GM21526 (cell line): ENCODE measurements at regions not wholly inside any gene's neighbourhood (a gene's known extent, or its start where the extent isn't known, plus 50 kb on each side); places are given as distances from the start of the nearest gene placed in this dataset.
"Not testable (repeated sequence)": the region's sequence is repeated elsewhere in the genome, so short reads cannot be mapped to it uniquely, and the experiment has no call there.

Source experiments
- ATAC-seq: cut with Tn5 transposase; IDR thresholded peaks from one replicate; pipeline ENCODE4 v1.9.1; 2021; ENCODE audit warnings: moderate library complexity; ENCODE audit not compliant: unreplicated experiment, low FRiP score

DNA sequence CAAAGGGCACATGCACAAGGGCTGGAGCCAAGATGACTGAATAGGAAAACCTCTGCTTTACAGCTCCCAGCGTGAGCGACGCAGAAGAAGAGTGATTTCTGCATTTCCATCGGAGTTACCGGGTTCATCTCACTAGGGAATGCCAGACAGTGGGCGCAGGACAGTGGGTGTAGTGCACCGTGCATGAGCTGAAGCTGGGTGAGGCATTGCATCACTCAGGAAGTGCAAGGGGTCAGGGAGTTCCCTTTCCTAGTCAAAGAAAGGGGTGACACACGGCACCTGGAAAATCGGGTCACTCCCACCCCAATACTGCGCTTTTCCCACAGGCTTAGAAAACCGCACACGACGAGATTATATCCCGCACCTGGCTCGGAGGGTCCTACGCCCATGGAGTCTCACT lies 64.5 kb upstream of the HTR1E start:
- not testable (repeated sequence) for ATAC-seq

DNA sequence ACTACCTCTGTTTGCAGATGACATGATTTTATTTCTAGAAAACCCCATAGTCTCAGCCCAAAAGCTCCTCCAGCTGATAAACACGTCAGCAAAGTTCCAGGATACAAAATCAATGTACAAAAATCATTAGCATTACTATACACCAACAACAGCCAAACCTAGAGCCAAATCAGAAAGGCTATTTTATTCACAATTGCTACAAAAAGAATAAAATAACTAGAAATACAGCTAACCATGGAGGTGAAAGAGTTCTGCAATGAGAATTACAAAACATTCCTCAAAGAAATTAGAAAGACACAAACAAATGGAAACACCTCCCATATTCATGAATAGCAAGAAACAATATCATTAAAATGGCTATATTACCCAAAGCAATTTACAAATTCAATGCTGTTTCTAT lies 65.6 kb upstream of the HTR1E start:
- ATAC-seq: no peak

DNA sequence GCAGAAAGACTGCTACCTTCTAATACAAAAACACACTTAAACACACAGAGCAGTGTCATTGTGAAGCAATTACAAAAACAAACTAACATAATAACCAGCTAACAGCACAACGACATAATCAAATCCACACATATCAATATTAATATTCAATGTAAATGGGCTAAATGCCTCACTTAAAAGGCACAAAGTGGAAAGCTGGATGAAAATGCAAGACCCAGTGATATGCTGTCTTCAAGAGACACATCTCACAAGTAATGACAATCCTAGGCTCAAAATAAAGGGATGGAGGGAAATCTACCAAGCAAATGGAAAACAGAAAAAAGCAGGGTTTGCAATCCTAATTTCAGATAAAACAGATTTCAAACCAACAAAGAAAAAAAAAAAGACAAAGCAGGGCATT lies 67.8 kb upstream of the HTR1E start:
- ATAC-seq: no peak

DNA sequence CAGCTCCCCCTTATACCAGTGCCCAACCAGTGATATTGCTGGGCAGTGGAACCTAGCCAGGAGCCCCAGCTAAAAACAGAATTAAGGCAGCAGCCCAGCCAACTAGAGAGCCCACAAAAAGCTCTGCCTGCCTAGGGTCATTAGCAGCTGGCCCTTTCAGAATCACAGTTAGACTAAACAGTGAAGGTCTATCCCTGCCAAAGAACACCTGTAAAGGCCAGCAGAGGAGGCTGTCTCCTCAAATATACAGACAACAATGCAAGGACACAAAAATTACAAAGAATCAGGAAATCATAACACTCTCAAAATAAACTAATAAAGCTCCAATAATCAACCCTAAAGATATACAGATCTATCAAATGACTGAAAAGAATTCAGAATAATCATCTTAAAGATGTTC lies 77.8 kb upstream of the HTR1E start:
- ATAC-seq: no peak

DNA sequence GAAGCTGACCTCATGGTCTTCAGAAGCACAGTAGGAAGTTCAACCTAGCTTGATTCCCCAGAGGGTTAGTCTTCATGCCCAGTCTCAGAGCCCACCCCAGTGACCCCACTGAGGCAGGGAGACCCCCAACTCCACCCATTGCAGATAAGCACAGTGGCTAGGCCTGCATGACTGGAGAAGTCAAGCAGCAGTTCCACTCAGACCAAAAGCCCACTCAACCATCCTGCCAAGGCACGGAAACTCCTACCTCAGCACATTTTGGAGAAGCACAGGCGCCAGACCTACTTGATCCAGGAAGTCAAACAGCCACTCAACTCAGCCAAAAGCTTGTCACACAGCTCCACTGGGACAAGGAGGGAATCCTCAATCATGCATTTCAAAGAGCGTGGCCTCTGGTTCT lies 78.4 kb upstream of the HTR1E start:
- ATAC-seq: no peak

DNA sequence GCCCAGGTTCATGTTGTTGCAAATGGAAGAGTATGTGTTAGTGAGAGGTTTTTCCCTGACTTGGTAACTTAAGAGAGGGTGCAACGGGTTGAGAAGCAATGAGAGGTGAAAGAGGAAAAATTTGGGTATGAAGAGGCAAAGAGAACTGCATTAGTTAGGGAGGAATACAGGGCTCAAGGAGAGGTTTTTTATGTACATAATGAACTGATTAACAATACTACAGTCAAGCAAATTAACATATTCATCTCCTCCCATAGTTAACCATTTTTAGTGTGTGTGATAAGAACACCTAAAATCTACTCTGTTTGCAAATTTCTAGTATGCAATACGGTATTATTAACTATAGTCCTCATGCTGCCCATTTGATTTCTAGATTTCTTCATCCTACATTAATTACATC lies 79.5 kb upstream of the HTR1E start:
- no peak for ATAC-seq

DNA sequence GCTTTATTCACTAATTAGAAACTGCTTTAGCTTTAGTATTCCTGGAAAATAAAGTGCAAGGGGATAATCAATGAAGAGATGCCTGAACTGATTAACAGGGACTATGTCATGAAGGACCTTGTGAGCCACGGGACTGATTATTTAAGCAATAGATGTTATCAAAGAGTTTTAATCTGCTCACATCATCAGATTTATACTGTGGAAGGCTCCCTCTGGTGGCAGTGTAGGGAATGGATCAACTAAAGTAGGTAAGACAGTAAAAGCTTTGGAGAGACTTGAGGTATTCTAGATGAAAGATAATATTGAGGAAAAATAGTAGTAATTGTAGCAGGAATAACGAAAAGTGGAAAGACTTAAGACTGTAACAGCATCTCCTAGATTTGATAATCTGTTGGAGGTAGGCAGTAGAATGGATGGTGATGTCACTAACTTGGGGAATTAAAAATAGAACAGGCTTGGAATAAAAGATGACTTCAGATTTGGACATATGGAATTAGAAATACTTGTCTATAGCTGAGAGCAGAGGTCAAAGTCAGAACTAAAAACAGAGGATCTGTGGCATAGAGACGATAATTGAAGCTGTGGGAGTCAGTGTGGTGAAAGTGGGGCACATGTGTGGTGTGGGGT lies 80.3 kb upstream of the HTR1E start:
- peak; percentile 69 for ATAC-seq

DNA sequence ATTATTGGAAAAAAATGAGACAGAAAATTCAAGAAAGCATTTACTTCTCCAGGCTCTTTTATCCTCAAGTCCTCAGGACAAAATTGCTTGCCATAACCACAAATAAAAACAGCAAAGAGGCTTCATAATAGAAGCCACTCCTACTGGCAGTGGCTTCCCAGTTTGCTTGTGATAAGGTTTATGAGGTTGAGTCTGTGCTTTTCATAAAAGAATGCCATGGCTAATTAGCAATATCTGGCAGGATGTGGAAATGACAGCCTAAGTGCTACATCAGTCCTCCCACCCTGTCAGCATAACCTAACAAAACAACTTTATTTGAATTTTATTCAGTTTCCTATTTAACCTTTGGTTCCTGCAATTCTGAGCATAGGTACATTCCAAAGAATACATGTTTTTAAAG lies 80.9 kb upstream of the HTR1E start:
- ATAC-seq: no peak

DNA sequence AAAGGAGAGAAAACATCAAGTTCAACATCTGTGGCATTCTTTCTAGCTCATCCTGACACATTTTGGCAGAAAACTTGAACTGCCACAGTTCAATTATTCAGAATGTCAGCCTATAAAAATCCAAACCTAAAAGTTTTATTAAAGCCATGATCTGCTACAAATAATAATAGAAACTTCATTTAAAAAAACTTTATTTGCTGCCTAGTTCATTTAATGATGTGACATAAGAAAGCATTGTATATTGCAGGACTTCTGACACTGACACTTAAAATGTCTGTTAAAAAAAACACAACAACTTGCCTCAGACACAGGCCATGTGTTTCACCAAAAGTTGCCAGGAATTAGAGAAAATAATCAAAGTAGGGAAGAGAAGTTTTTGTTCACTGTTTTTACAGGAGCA lies 88.3 kb upstream of the HTR1E start:
- ATAC-seq: no peak

DNA sequence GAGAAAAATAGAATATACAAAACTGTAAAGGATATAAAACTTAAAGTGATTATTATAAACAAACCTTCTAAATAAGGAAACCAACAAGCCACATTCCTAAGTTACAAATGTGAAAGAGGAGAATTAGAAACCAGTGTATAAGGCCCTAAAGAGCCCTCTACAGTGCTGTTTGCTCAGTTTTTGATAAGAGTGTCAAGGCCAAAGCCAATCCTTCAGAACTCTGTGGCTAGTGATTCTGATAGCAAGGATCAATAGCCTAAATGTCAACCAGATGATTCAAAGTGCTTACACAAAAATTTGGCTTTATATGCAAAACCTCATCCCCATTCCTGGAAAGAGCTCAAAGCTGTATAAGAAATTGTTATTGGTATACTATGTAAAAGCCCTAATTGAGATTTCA lies 104.6 kb upstream of the HTR1E start:
- no peak for ATAC-seq

DNA sequence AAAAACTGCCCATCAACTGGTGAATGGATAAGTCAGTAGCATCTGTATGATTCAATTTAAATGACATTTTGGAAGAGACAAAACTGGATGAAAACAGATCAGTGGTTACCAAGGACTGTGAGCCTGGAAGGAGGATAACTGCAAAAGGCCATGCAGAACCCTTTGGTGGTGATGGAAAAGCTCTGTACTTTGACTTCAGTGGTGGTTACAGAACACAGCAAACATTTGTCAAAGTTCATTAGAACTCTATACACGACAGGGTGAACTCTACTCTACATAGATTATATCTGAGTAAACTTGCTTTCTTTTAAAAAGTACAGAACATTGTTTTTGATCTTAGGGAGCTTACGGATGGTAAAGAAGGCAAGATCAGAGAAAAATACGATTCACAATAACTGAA lies 111.9 kb upstream of the HTR1E start:
- no peak for ATAC-seq

DNA sequence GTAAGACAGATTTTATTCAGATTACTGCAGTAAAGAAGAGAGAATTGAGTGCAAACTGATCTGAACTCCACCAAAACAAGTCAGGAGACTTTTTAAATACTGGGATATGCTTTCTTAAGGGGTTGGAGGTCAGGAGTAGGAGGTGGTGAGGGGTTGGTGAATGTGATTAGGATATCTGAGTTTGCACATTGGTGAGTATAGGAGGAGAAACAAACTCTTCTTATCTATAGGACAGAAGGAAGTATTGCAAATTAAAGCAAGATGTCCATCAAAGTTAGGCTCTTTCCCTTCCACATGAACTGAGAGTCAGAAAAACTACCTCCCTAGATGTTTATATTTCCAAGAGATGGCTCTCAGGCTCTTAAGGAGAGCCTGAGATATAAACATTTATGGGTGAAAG lies 114.6 kb upstream of the HTR1E start:
- no peak for ATAC-seq

DNA sequence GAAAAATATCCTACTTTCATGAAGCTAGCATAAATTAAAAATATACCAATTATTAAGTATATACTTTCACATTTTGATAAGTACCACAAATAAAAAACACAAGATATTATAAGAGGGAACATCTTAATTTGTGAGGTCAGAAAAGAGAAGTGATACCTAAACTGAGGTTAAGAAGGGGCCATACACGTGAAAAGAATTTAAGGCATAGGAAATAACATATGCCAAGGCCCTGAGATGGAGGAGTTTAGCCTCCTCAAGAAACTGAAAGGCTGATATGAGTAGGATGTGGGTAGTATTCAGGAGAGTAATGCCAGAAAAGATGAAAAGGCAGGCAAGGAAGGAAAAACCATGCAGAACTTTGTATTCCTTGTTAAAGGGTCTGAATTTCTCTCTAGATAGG lies 116.6 kb upstream of the HTR1E start:
- no peak for ATAC-seq

DNA sequence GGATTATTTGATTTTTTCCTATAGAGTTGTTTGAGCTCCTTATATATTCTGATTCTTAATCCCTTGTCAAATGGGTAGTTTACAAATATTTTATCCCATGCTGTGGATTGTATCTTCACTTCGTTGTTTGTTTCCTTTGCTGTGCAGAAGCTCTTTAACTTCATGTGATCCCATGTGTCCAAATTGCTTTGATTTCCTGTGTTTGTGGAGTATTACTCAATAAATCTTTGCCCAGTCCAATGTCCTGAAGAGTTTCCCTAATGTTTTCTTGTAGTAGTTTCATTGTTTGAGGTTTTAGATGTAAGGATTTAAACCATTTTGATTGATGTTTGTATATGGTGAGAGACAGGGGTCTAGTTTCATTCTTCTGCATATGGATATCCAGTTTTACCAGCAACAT lies 143.7 kb upstream of the HTR1E start:
- no peak for ATAC-seq

DNA sequence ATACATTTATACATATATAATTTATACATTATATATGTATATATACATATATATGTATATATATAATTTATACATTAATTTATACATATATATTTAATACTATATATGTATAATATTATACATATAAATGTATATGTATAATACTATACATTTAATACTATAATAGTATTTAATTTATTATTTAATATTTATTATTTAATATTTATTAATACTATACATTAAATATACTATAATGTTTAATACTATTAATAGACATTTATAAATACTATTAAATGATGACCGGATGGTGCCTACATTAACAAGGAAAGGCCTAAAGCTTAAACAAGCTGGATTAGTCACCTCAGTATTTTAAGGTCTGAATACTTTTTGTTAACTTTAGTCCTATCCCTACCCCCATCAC lies 145.9 kb upstream of the HTR1E start:
- ATAC-seq: no peak

DNA sequence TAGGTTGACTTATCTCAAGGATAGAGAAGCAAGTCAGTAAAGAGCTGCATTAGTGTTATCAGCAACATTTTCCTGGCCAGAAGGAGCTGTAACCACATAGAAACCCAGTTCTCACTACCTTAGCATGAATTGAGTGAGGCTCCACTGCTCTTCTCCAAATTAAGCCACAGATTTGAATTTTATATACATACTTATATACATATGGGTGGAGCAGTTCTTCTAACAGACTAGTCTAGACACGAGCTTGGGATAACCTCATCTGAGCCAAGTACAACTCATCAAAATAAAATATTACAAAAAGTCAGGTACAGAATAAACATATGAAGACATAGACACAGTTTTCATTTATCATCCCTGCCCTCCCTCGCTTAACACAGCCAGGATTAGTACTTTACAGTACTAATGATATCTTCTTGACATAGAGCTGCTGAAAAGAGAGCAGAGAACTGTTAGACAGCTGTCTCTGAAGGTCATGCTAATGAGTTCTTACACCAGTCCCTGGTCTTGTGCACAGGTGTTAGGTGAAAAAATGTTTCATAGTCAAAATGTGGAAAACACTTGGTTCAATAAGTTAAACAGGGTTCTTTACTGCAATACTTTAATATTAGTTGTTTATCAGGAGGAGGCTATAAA lies 147.4 kb upstream of the HTR1E start:
- ATAC-seq: no peak

DNA sequence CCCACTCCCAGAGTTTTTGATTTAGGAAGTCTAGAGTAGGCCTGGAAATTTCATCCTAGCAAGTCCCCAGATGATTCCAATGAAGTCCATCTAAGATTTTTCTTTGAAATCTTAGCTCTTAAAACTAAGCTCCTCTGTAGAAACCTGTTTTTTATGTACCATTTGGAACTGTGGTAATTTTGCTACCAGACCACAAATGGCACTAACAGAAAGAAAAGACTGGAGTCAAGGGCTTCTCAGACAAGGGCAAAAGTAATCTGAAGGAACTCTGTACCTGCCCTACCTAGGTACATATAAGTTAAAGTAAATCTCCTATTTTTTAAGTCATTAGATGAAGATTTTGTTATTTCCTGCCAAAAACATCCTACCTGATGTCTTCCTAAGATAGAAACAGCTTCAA lies 155.0 kb upstream of the HTR1E start:
- no peak for ATAC-seq

DNA sequence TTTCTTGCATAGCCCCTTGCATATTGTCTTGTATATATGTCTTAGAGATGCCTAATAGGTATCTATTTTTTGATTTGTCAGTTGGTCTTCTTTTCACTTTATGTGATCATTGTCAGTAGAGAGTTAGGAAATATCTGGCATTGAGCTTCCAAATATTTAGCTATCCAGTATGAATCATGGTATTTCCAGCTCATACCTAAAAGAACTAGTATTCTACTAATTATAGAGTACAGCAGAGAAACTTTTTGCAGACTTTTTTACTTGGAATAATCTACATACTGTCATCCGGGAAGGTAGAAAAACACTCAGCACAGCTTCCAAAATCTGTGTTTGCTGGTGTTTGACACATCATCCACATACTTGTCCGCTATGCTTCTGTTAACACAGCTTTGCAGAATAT lies 156.4 kb upstream of the HTR1E start:
- no peak for ATAC-seq

DNA sequence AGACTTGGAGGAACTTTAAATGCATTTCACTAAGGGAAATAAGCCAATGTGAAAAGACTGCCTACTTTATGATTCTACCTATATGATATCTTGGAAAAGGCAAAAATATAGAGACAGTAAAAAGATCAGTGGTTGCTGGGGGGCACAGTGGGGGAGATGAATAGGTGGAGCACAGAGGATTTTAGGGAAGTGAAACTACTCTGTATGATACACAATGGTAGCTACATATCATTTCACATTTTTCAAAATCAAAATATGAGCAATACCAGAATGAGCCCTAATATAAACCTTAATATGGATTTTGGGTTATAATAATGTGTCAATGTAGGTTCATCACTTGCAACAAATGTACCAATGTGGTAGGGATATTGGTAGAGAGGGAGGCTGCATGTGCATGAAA lies 161.4 kb upstream of the HTR1E start:
- ATAC-seq: no peak

DNA sequence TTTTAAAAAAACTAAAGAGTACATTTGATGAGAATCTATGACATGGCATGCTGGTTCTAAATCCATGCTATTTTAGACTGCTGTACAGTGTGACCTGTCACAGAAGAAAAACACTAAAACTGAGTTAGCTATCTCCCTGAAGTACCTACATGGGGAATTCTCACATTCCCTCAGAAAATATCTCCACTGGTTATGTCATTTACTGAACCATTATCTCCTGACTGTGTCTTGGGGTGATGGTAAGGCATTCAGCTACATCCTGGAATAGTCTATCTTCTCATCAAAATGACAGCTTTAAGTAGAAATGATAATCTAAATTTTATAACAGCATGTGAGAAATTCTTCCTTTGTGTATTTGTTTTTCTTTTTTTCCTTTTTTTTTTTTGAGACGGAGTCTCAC lies 172.1 kb upstream of the HTR1E start:
- ATAC-seq: no peak

DNA sequence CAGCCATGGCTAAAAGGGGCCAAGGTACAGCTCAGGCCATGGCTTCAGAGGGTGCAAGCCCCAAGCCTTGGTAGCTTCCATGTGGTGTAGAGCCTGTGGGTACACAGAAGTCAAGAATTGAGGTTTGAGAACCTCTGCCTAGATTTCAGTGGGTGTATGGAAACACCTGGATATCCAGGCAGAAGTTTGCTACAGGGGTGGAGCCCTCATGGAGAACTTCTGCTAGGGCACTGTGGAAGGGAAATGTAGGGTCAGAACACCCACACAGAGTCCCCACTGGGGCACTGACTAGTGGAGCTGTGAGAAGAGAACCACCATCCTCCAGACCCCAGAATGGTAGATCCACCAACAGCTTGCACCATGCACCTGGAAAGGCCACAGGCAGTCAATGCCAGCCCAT lies 177.4 kb upstream of the HTR1E start:
- not testable (repeated sequence) for ATAC-seq

DNA sequence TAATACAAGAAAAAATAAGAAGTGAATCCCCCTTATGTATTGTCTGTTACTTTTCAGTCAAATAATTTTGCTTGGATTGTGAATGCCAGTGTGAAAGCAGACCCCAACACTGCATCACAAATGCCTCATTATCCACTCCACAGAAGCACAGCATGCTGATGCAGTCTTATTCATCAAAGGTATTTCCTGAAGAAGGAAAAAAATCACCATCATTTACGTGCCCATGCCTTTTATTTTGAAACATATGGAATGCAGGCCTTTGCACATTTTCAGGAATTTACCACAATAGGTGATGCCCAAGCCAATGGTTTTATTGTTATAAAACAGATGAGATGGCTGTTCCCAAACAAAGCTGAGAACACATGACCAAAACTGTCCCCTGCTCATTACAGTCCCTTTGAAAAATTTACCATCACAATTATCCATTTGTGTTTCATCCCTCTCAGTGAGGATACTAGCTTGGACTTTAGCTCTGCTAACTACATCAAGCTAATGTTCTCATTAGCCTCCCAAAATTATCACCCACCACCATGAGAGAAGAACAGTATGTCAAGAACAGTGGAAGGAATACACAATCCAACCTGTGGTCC lies 180.6 kb upstream of the HTR1E start:
- ATAC-seq: no peak
